ENCODE measurements at regions not wholly inside any gene's neighbourhood (a gene's known extent, or its start where the extent isn't known, plus 50 kb on each side); places are given as distances from the start of the nearest gene placed in this dataset.
"Not testable (repeated sequence)": the region's sequence is repeated elsewhere in the genome, so short reads cannot be mapped to it uniquely, and the experiment has no call there.

DNA sequence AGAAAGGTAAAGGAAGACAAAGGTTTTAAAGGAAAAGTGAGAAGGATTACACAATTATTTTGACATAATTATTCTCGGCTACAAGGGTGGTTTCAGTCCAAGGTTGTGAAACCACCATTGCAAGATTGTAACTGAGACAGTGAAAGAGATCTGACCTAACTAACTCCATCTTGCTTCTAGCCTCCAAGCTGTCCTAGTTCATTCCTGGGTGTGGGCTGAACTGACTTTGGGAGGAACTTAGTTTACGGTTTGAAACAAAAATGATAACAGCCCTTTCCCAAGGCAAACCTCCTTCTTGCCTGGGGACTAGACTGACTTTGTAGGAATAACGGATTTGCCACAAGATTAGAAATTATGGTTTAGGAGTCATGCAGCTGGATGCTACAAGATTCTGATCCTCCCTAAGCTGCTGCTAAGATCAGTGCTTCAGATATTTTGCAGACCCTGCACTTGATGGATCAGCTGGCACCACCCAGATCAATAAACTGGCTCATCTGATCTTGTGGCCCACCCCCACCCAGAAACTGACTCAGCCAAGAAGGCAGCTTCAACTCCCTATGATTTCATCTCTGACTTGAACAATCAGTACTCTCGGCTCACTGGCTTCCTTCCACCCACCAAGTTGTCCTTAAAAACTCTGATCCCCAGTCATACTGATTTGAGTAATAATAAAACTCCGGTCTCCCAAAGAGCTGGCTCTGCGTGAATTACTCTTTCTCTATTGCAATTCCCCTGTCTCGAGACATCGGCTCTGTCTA is 57.7 kb upstream of the AADACL2 start:
- peak; percentile 40 for DNase-seq (ENCODE audit: low read depth)

DNA sequence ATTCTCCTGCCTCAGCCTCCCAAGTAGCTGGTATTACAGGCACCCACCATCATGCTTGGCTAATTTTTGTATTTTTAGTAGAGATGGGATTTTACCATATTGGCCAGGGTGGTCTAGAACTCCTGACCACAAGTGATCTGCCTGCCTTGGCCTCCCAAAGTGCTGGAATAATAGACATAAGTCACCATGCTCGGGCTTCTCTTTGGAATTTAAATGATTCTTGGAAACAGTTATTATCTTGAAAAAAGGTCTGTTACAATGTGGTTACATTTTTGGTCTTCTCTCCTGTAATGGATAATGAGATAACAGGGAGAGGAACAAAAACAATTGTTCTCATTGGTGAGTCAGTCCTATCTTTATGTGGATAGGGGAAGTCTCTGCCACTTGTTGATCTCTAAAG is 59.8 kb upstream of the AADACL2 start:
- DNase-seq (ENCODE audit: low read depth) = no peak

DNA sequence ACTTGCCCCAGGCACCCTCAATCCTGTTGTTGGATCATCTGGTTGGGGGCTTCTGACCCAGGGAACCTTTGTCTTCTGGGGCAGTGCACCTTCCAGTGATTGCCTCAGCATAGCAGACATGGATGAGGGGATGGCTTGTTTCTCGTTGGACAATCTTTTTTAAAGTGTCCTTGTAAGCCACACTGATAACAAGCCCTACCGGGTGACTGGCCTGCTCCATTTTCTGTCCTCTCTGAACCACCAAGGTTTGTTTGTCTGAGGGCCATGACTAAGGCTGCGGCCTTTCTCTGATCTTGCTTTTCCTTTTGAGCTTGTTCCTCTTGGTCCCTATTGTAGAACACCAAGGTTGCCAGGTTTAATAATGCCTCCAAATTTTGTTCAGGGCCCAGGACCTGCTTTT is 66.0 kb upstream of the AADACL2 start:
- not testable (repeated sequence) for DNase-seq (ENCODE audit: low read depth)

DNA sequence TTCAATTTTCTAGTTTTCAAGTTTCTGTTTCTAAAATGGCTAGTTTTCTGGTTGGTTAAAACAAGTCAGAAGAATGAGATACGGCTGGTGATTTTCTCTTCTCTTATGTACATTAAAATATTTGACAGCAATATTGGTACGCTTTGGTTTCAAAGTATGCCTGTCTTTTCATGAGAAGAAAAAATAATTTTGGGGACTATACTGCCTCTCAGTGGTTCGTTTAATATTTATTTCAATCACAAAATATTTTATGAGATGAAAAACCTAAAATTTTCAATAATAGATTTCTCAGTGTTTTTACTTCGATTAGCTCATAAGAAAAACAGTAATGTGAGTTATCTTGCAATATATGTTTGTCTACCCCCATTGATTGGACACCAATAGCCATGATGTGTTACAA is 72.8 kb upstream of the AADACL2 start:
- peak; percentile 12 for DNase-seq (ENCODE audit: low read depth)

DNA sequence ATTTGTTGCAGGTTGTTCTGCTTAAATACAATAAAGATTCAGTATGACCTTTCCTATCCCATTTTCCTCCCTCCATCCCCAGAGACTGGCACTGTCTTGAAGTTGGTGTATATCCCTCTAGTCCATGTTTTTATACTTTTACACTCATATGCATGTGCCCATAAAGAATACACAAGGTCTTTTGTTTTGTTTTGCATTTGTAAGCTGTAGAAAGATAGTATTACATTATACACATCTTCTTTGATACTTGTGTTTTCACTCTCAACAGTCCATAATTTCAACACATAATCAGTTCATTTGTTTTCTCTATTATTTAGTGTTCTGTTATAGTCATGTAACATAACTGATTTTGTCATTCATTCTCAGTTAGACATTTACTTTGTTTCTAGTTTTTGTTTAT is 88.7 kb upstream of the AADACL2 start:
- no peak for DNase-seq (ENCODE audit: low read depth)

DNA sequence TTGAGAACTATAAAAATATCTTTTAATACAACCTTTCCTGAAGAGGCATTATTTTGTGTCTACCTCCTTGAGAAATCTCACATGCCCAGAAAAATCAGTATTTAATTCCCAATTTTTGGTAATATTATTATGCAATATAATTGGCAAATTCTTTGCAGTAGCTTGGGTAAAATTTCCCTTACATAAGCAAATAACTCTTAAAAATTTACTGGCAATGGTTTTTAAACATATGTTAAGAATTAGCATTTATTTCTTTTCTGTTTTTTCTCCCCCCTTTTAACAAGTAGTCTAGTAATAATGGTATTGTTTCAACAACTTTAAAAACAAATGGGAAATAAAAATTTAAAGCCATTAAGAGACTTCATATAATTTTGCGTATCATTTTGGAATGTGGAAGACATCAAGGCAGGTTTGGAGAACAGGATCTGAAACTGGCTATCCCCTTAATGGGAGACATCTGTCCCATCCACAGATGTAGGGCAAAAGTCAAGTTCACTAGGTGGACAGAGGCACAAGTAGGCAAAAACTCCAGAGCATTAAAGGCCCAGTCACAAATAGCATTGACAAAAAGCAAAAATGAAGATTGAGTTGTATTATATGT is 89.6 kb upstream of the AADACL2 start:
- DNase-seq (ENCODE audit: low read depth) = no peak

DNA sequence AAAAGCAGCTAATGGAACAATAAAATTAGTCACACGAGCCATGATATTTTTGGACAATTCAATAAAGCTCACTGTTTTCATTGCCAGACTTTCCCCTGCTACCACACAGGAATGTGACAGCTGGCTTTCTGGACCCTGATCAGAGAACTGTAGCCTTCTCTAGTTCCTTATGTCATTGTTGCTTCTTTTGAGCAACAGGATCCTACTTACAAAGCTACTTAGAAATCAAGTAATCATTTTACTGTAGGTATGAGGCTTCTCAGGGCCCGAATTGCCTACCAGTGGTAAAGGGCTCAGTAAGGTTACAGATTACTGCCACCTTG is 94.3 kb upstream of the AADACL2 start:
- DNase-seq (ENCODE audit: low read depth) = no peak

DNA sequence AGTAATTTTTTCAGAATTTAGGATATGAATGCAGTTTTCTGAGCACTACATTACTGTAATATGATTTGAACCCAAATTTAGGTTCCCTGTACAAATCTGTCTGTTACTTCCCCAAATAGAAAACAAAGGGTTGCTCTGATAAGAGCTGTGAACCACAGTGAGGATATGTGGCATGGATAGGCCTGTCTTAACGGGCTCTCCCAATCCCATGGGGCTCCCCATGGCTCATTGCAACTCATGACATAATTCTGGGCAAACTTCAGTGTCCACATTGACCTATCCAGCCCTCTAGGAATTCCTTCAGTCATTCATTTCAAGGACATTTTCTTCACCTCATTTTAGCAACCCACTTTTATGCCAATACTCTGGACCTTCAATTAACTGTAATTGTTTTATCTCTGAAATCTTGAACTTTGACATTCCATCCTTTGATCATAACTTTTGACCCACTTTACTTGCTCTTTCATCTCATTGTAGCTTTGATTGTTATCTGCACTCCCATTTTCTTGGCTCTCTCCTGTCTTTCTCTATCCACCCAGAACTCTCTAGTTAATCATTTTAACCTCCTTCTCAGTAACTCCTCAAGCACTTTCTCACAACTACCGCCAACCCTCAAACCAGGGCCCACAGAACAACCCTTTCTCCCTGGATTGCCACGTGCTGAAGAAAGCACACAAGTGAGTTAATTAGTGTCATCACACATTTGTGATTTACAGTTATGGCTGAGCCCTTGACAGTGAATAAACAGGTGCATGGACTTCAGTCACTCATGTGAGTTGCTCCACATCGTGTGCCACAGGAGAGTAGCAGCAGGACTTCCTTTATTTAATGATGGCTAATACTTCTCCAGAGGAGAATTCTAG is 94.9 kb upstream of the AADACL2 start:
- no peak for DNase-seq (ENCODE audit: low read depth)

DNA sequence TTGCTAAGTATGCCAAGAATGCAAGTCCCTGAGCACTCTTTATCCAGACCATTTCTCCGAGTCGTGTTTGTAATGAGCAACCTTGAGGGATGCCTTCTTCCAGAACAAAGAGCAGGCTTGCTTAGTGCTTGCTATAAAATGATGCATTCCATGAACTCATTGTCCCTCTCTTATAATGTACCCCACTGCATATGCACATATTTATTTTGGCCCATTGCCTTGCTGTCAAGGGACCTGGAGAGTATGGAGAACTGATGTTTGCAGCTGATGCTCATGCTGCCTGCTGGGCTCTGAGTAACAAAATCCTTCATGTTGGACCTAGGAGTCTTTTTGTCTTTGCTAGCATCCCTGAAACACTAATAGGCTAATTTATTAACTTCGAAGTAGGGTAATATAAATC is 97.8 kb upstream of the AADACL2 start:
- no peak for DNase-seq (ENCODE audit: low read depth)

DNA sequence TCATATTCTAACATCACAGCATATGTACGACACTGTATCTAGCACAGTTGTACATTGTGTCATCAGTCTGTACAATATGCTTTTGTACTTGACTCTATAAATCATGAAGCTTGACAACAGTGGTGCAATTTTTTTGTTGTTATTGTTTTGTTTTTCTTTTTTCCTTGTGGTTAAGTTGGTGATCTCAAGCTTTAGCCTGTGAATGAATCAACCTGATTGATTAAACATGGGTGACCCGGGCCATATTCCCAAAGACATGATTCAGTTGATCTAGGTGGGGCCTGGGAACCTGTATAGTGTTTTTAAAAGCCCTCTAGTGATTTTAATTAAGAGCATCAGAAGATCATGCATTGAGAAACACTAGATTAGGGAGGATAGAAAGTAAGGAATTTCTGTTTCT is 101.8 kb upstream of the AADACL2 start:
- DNase-seq (ENCODE audit: low read depth) = no peak

DNA sequence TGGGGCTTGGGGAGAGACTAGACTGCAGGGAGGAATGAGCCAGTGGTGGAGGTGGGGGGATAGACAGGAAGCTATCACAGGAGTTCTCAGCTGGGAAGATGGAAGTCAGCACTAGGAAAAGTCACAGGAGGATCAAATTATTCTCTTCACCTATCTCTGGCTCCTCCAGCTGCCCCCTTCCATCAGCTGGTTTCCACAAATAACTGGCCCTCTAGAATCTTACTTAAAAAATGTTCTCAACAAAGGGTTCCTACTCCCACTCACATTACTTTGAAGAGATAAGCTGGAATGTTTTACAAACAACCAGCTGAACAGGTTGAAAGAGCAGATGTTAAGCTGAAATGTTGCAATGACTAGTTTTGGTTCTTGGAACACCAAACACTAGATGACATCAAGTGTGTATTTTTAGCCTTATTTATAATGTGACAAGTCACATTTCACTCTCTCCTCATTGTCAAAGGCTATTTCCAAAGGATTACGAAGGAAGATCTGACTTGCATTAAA is 102.7 kb upstream of the AADACL2 start:
- peak; percentile 68 for DNase-seq (ENCODE audit: low read depth)

DNA sequence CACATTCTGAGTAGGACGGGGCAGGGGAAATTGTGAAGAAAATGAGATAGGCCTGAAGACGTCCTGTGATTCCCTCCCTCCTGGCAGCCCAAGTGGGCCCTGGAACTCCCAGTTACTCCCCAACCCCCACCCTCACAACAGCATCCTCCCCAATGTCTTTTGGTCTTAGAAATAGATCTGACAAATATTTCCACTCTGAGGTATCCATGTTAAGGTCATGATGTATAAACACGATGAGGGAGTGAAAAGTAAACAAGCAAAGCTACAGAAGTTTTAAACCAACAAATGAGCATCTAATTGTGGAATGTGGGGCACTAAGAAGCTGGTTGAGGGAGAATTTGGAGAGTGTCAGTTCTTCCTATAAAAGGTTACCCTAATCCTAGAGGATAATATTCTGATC is 103.7 kb upstream of the AADACL2 start:
- no peak for DNase-seq (ENCODE audit: low read depth)

DNA sequence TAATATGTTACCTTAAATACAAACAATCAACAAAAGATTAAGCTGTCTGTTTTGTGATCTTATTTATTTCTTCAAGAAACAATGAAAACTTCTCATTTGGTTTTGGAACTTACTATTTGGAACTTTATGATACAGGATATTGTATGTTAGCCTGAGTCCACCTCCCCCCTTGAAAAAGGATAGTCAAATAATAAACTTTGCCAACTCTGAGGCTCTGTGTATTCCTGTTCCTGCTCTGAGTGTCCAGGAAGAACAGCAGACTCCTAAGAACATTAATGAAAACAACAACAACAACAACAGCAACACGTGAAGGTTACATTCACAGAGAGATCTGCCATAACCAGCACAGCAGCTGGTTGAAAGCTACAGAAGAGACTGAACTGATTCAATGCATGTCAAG is 108.1 kb upstream of the AADACL2 start:
- no peak for DNase-seq (ENCODE audit: low read depth)

DNA sequence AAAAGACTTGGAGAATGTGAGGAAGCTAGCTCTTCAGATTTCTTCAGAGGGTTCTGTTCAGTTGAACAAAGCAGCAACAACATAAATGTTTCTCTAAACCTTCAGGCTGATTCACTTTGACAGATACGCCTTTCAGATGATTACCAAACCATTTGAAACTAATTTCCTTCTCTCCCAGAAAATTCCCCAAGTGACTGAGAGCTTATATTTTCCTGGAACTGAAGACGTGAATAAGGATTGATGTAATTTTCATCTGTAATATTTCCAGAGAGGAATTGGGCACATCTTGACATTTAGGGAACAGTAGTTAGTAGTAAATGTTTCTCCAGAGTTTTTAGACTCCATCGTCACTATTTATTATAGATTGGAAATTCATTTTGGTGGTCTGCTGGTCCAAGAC is 108.6 kb upstream of the AADACL2 start:
- no peak for DNase-seq (ENCODE audit: low read depth)

DNA sequence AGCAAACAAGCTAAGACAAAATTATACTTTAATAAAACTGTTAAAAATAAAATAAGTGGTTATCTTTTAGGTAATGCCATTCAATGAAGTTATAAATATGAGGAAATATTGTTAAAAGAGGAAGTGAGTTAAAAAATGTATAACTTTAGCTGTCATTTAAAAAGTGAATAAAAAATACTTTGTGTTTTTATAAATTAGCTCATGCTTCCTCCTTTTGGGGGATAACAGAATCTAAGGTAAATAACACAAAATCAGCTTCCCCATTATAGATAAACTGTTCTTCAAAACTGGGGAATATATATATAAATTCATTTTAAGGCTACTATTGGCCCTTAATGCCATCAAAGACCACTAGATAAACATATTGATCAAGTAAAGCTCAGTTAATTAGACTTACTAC is 113.7 kb upstream of the AADACL2 start:
- no peak for DNase-seq (ENCODE audit: low read depth)

DNA sequence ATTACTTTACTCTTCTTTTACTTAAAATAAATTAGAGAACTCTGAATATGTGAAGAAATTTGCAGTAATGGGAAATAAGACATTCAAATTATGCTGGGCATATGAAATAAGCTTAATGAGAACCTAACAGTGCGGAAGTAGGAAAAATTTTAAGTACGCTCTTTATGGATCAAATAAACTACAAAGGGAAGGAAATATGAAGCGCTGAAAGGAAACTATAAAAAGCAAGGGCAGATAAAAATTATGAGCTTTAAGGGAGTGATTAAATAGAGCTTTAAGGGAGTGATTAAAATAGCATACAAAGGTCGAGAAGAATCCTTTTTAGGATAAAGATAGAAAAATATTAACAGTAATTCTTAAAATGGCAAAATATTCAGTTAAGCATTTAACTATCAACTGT is 118.3 kb upstream of the AADACL2 start:
- no peak for DNase-seq (ENCODE audit: low read depth)

DNA sequence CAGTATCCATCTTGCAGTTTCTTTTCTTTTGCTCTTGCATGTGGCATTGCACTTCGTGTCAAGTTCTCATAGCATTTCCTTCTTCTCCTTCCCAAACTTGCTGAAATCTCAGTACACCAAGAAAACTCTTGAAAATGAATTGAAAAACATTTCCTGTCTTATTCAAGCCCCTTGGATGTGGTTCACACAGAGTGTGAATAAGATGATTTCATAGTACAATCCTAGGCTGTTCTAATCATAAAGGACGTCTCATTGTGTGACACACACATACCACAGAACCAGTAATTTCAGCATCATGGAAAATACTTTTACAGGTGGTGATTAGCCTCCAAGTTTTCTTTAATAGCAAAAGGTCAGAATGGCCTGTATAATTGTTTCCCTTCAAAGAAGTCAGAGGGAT is 121.6 kb upstream of the AADACL2 start:
- DNase-seq (ENCODE audit: low read depth) = no peak

DNA sequence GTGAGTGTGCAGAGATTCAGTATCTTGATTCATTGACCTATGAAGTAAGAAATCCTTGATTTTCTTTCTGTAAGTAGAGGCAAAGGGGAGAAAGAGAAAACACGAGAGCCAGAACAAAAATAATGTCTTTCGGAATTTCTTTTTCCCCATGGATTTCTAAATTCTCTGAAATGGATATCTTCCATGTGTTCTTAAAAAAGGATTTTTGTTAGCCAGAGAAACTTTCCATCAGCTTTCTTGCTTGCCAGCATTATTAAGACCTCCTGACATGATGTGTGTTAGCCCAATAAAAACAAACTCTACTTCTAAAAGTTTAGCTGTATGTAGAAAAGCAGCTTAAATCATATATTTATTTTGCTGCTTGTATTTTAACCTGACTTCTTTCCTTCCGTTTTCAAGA is 122.3 kb upstream of the AADACL2 start:
- no peak for DNase-seq (ENCODE audit: low read depth)

DNA sequence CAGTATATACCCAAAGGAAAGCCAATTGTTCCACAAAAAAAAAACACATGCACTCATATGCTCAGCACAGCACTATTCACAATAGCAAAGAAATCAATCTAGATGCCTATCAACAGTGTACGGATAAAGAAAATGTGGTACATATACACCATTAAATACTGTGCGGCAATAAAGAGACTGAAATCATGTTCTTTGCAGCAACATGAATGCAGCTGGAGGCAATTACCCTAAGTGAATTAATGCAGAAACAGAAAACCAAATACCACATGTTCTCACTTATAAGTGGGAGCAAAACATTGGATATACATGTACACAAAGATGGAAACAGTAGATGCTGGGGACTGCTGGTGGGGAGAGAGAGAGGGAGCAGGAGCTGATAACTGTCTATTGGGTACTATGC is 124.2 kb upstream of the AADACL2 start:
- DNase-seq (ENCODE audit: low read depth) = no peak

DNA sequence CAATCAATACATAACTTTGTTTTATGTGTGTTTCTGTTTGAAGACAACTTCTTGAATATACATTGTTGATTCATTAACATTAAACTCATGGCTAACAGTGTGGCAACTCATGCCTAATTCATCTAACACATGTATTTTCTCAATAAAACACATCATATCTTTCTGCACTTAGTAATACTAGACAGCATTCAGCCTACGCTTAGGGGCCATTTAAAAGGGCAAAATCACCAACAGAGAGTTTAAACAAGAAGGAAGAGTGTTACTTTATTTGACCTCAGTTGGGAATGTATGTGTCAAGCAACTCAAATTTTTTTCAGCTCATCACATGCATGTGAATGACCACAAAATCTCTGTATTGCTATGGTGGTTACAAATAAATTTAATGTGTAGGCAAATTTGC is 128.8 kb upstream of the AADACL2 start:
- peak; percentile 22 for DNase-seq (ENCODE audit: low read depth)

DNA sequence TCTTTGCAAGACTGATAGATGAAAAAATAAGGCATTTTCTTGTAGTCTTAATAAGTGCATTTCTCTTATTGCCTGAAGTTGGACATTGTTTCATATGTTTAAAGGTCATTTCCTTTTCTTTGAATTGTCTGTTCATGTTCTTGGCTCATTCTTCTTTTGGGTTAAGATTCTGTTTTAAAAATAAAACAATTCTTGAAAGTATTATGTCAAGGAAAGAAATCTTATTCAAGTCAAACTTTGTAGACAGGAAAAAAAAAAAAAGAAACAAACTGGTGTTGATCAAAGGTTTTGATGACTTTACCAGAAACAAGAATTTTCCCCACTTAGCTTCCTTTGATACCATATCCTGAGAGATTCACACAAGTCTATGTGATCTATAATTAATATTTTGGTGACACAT is 132.9 kb upstream of the AADACL2 start:
- DNase-seq (ENCODE audit: low read depth) = no peak

DNA sequence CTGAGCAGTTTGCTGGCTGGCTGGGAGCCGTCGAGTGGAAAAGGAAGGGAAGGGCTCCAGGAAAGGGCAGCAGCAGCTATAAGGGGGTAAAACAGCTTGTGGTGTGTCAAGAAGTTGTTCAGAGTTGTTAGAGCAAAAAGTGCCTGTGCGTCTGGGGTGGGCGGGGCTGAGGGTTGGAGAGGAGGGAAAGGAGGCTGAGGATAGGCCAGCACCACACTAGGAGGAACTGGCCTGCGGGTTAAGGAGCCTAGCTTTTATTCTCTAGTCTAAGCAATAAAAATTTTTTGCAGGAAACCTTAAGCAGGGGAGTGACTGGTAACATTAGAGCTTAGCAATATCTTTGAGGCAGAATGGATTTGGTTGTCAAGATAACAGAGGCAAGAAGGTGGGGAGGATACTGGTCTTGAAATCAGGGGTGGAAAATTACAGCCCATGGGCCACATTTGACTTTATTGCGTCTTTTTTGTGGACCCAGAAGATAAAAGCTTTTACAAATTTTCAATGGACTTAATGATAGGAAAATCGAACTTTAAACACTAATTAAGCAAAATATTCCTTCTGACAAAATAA is 134.5 kb upstream of the AADACL2 start:
- no peak for DNase-seq (ENCODE audit: low read depth)

DNA sequence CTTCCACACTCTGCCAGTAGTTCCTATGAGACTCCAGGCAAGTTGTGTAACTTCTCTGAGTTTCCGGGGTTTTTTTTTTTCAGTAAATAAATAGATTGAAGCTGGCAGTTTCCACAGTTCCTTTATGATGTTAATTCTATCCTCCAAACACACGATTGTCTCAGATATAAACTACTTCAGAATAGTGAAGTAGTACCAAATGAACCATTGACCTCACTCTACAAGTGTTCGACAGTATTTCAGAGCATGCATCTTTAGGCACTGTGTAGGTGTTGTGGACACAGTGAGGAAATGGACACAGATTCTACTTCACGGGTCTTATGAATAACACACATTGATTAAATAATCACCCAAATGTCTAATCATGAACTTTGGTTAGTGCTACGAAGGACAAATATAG is 136.1 kb upstream of the IGSF10 start:
- no peak for DNase-seq (ENCODE audit: low read depth)

Data from iris pigment epithelial cell (primary cell).